ENCODE measurements at regions not wholly inside any gene's neighbourhood (a gene's known extent, or its start where the extent isn't known, plus 50 kb on each side); places are given as distances from the start of the nearest gene placed in this dataset.
A peak's percentile ranks its signal among the peaks of the same experiment; 100 is the strongest.

GRCh38 chrX:74248889-74249288, 55.1 kb upstream of the ZCCHC13 start:
- Histone ChIP-seq H3K79me2 (ENCODE audit: control insufficient read depth, insufficient read depth, low read length) (no peaks in the 10 kb centered on the region), H3K27ac (ENCODE audit: insufficient read depth, low read length) (no peak overlapping the region), H3K9me3 (ENCODE audit: control insufficient read depth, insufficient read depth, low read depth, low read length) (no peaks in the 10 kb centered on the region), H3K36me3 (ENCODE audit: control insufficient read depth, insufficient read depth, low read length) (no peaks in the 10 kb centered on the region), H2AFZ (ENCODE audit: low read length) (no peak overlapping the region), H4K20me1 (ENCODE audit: control insufficient read depth, extremely low read depth, insufficient read depth, low read length) (no peaks in the 10 kb centered on the region), H3K4me3 (replicated peaks in 1 of 4; ENCODE audit: control extremely low read depth in 1 of 4, insufficient read depth in 1 of 4, low read depth in 3 of 4, low read length in 4 of 4) (no peak overlapping the region), H3K9ac (ENCODE audit: insufficient read depth, low read length) (no peak overlapping the region), H3K4me2 (ENCODE audit: extremely low read depth, insufficient read depth, low read length) (no peak overlapping the region), H3K27me3 (ENCODE audit: control insufficient read depth, insufficient read depth, low read length) (no peaks in the 10 kb centered on the region), H3K4me1 (ENCODE audit: control insufficient read depth, extremely low read depth, insufficient read depth, low read length) (no peaks in the 10 kb centered on the region)
- TF ChIP-seq EZH2 (IDR thresholded peaks at IDR 0.05; ENCODE audit: low read length, missing control alignments) (no peak), CTCF (conservative IDR thresholded peaks at IDR 0.05 in 1 of 2, IDR thresholded peaks at IDR 0.05 in 1 of 2; ENCODE audit: low read depth in 1 of 2, low read length in 2 of 2) (no peak)
- DNase-seq (ENCODE audit: low read depth in 2 of 2): peak; percentile 8 to 50

DNA sequence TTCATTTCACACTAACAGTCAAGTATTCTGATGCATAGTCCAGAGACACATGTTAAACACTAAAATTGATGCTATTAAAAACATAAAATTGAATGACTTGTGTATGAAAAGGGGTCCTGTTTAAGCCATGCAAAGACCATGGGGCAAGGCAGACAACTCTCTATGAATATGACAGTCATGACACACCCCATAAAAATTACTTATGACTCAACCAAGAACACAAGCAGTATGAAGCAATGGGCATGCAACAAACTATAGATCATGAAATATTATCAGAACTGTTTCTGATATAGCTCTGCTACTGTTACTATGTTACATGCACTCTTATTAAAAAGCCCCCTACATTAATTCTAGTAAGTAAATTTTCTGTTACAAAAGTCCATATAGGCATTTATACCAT, 57.5 kb upstream of the ZCCHC13 start:
- peak; percentile 24 to 61 for DNase-seq (ENCODE audit: low read depth in 2 of 2)
- H3K4me3 ChIP-seq (replicated peaks in 1 of 4; ENCODE audit: control extremely low read depth in 1 of 4, insufficient read depth in 1 of 4, low read depth in 3 of 4, low read length in 4 of 4): no peak overlapping the region
- H3K27ac ChIP-seq (ENCODE audit: insufficient read depth, low read length): no peak overlapping the region
- H4K20me1 ChIP-seq (ENCODE audit: control insufficient read depth, extremely low read depth, insufficient read depth, low read length): no peaks in the 10 kb centered on the region
- H2AFZ ChIP-seq (ENCODE audit: low read length): no peak overlapping the region
- no peak overlapping the region for H3K9ac ChIP-seq (ENCODE audit: insufficient read depth, low read length)
- no peak overlapping the region for H3K4me2 ChIP-seq (ENCODE audit: extremely low read depth, insufficient read depth, low read length)
- TF ChIP-seq EZH2 (IDR thresholded peaks at IDR 0.05; ENCODE audit: low read length, missing control alignments) (no peak), CTCF (conservative IDR thresholded peaks at IDR 0.05 in 1 of 2, IDR thresholded peaks at IDR 0.05 in 1 of 2; ENCODE audit: low read depth in 1 of 2, low read length in 2 of 2) (no peak)
- peaks cover 3% of the 10 kb centered on the region for H3K4me1 ChIP-seq (ENCODE audit: control insufficient read depth, extremely low read depth, insufficient read depth, low read length)
- no peaks in the 10 kb centered on the region for H3K36me3 ChIP-seq (ENCODE audit: control insufficient read depth, insufficient read depth, low read length)
- H3K27me3 ChIP-seq (ENCODE audit: control insufficient read depth, insufficient read depth, low read length): no peaks in the 10 kb centered on the region
- H3K9me3 ChIP-seq (ENCODE audit: control insufficient read depth, insufficient read depth, low read depth, low read length): no peaks in the 10 kb centered on the region
- no peaks in the 10 kb centered on the region for H3K79me2 ChIP-seq (ENCODE audit: control insufficient read depth, insufficient read depth, low read length)

- no peak overlapping the region for H3K4me2 ChIP-seq (ENCODE audit: extremely low read depth, insufficient read depth, low read length)
Measured at GRCh38 chrX:74242484-74243138, 61.4 kb upstream of the ZCCHC13 start.

More at GRCh38 chrX:74242484-74243138, 61.4 kb upstream of the ZCCHC13 start:
- no peak overlapping the region for H3K4me3 ChIP-seq (replicated peaks in 1 of 4; ENCODE audit: control extremely low read depth in 1 of 4, insufficient read depth in 1 of 4, low read depth in 3 of 4, low read length in 4 of 4)
- peak in 1 of 2 donors; percentile 18 for DNase-seq (ENCODE audit: low read depth in 2 of 2)
- H2AFZ ChIP-seq (ENCODE audit: low read length): no peak overlapping the region
- H3K4me1 ChIP-seq (ENCODE audit: control insufficient read depth, extremely low read depth, insufficient read depth, low read length): peaks cover 3% of the 10 kb centered on the region
- no peaks in the 10 kb centered on the region for H3K36me3 ChIP-seq (ENCODE audit: control insufficient read depth, insufficient read depth, low read length)
- H3K79me2 ChIP-seq (ENCODE audit: control insufficient read depth, insufficient read depth, low read length): no peaks in the 10 kb centered on the region
- H4K20me1 ChIP-seq (ENCODE audit: control insufficient read depth, extremely low read depth, insufficient read depth, low read length): no peaks in the 10 kb centered on the region
- no peak for TF ChIP-seq CTCF (conservative IDR thresholded peaks at IDR 0.05 in 1 of 2, IDR thresholded peaks at IDR 0.05 in 1 of 2; ENCODE audit: low read depth in 1 of 2, low read length in 2 of 2)
- no peak for TF ChIP-seq EZH2 (IDR thresholded peaks at IDR 0.05; ENCODE audit: low read length, missing control alignments)
- peak overlapping the region; percentile 39 for H3K27ac ChIP-seq (ENCODE audit: insufficient read depth, low read length)
- no peaks in the 10 kb centered on the region for H3K9me3 ChIP-seq (ENCODE audit: control insufficient read depth, insufficient read depth, low read depth, low read length)
- H3K9ac ChIP-seq (ENCODE audit: insufficient read depth, low read length): no peak overlapping the region
- no peaks in the 10 kb centered on the region for H3K27me3 ChIP-seq (ENCODE audit: control insufficient read depth, insufficient read depth, low read length)
